ENCODE measurements at regions not wholly inside any gene's neighbourhood (a gene's known extent, or its start where the extent isn't known, plus 50 kb on each side); places are given as distances from the start of the nearest gene placed in this dataset.

- Histone ChIP-seq H3K36me3 (replicated peaks; ENCODE audit: insufficient read depth, low read depth) (no peaks in the 10 kb centered on the region), H3K9me2 (replicated peaks; ENCODE audit: insufficient read depth) (no peaks in the 10 kb centered on the region), H3K27ac (no peak overlapping the region), H4K20me1 (ENCODE audit: insufficient read depth, poor library complexity, severe bottlenecking) (no peaks in the 10 kb centered on the region), H3K4me2 (peak overlapping the region; percentile 62), H3K4me3 (no peak overlapping the region), H2AFZ (peak overlapping the region; percentile 35), H3K4me1 (ENCODE audit: insufficient read depth) (no peaks in the 10 kb centered on the region), H3K27me3 (no peaks in the 10 kb centered on the region), H3K9me3 (ENCODE audit: low read depth) (no peaks in the 10 kb centered on the region), H3K79me2 (no peaks in the 10 kb centered on the region)
- TF ChIP-seq, protein P1, sequence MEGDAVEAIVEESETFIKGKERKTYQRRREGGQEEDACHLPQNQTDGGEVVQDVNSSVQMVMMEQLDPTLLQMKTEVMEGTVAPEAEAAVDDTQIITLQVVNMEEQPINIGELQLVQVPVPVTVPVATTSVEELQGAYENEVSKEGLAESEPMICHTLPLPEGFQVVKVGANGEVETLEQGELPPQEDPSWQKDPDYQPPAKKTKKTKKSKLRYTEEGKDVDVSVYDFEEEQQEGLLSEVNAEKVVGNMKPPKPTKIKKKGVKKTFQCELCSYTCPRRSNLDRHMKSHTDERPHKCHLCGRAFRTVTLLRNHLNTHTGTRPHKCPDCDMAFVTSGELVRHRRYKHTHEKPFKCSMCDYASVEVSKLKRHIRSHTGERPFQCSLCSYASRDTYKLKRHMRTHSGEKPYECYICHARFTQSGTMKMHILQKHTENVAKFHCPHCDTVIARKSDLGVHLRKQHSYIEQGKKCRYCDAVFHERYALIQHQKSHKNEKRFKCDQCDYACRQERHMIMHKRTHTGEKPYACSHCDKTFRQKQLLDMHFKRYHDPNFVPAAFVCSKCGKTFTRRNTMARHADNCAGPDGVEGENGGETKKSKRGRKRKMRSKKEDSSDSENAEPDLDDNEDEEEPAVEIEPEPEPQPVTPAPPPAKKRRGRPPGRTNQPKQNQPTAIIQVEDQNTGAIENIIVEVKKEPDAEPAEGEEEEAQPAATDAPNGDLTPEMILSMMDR (IDR thresholded peaks at IDR 0.05; ENCODE audit: poor library complexity) = no peak
- no peak for TF ChIP-seq EZH2phosphoT487 (IDR thresholded peaks at IDR 0.05; ENCODE audit: low read depth, severe bottlenecking, unreplicated experiment)
- TF ChIP-seq EZH2 (IDR thresholded peaks at IDR 0.05; ENCODE audit: borderline replicate concordance) = no peak
- peak; percentile 10 for DNase-seq (ENCODE audit: low spot score)
- WGBS (ENCODE audit: low lambda C conversion rate, missing lambda C conversion rate) = 53% methylated on average over 2 of the region's 2 CpGs
These were observed 514.3 kb downstream of the PDHA2 start for GRCh38 chr4:96354036-96354712.

GRCh38 chr4:96355414-96355813, 515.5 kb downstream of the PDHA2 start:
- Histone ChIP-seq H3K4me1 (ENCODE audit: insufficient read depth) (no peaks in the 10 kb centered on the region), H3K79me2 (no peaks in the 10 kb centered on the region), H3K4me3 (no peak overlapping the region), H3K9me2 (replicated peaks; ENCODE audit: insufficient read depth) (no peaks in the 10 kb centered on the region), H3K27ac (no peak overlapping the region), H3K9me3 (ENCODE audit: low read depth) (no peaks in the 10 kb centered on the region), H2AFZ (no peak overlapping the region), H4K20me1 (ENCODE audit: insufficient read depth, poor library complexity, severe bottlenecking) (no peaks in the 10 kb centered on the region), H3K27me3 (no peaks in the 10 kb centered on the region), H3K36me3 (replicated peaks; ENCODE audit: insufficient read depth, low read depth) (no peaks in the 10 kb centered on the region), H3K4me2 (no peak overlapping the region)
- 86% methylated on average over 2 of the region's 2 CpGs for WGBS (ENCODE audit: low lambda C conversion rate, missing lambda C conversion rate)
- TF ChIP-seq, protein P1 (IDR thresholded peaks at IDR 0.05; ENCODE audit: poor library complexity) = no peak
- TF ChIP-seq EZH2 (IDR thresholded peaks at IDR 0.05; ENCODE audit: borderline replicate concordance) = no peak
- TF ChIP-seq EZH2phosphoT487 (IDR thresholded peaks at IDR 0.05; ENCODE audit: low read depth, severe bottlenecking, unreplicated experiment) = no peak
- DNase-seq (ENCODE audit: low spot score) = no peak

DNA sequence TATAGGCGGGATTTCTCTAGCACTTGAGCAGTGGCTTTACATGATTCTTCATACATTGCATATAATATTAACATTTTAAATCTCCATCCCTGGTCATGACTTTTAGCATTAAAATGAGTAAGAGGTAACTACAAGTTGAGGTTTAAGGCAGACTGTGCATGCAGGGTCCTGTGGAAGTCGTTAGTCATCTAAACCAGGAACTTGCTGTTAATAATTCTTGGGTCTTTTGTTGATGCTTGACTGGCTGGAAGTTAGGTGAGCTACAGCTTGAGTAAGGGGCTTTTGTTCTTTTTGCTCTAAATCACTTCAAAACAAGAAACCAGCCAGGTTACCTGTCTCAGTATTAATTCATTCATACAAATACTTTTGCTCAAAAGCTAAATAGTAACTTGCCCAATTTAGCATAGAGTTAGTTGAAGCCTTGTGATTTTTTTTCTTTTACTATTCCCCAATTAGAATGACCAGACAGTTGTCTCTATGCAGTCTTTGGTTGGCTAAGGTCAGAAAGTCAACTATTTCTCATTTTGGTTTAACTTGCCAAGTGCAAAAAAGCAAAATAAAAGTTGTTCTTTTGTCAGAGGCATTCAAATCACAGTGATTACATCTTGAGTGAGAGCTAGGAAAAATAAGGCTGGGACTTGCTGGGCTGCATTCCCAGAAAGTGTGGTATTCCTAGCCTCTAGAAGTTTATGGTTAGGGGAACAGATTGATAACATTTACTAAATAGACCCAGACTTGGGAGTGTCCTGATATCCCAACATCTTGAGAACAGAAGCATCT, 516.9 kb downstream of the PDHA2 start:
- no peak overlapping the region for H2AFZ ChIP-seq
- WGBS (ENCODE audit: low lambda C conversion rate, missing lambda C conversion rate) = 75% methylated on average over 2 of the region's 2 CpGs
- H3K36me3 ChIP-seq (replicated peaks; ENCODE audit: insufficient read depth, low read depth) = no peaks in the 10 kb centered on the region
- no peak for TF ChIP-seq EZH2phosphoT487 (IDR thresholded peaks at IDR 0.05; ENCODE audit: low read depth, severe bottlenecking, unreplicated experiment)
- TF ChIP-seq, protein P1 (IDR thresholded peaks at IDR 0.05; ENCODE audit: poor library complexity) = no peak
- H3K27ac ChIP-seq = no peak overlapping the region
- no peak overlapping the region for H3K4me2 ChIP-seq
- H4K20me1 ChIP-seq (ENCODE audit: insufficient read depth, poor library complexity, severe bottlenecking) = no peaks in the 10 kb centered on the region
- H3K79me2 ChIP-seq = no peaks in the 10 kb centered on the region
- H3K4me1 ChIP-seq (ENCODE audit: insufficient read depth) = no peaks in the 10 kb centered on the region
- H3K27me3 ChIP-seq = no peaks in the 10 kb centered on the region
- no peak overlapping the region for H3K4me3 ChIP-seq
- H3K9me2 ChIP-seq (replicated peaks; ENCODE audit: insufficient read depth) = no peaks in the 10 kb centered on the region
- DNase-seq (ENCODE audit: low spot score) = no peak
- H3K9me3 ChIP-seq (ENCODE audit: low read depth) = no peaks in the 10 kb centered on the region
